GM06990 (cell line): ENCODE measurements at regions not wholly inside any gene's neighbourhood (a gene's known extent, or its start where the extent isn't known, plus 50 kb on each side); places are given as distances from the start of the nearest gene placed in this dataset.

Experiments
- DNase-seq: peaks from one replicate; pipeline ENCODE4 v3.0.0-alpha.2; 2011; ENCODE audit not compliant: insufficient read length; ENCODE audit errors: extremely low read depth
- H3K27me3 ChIP-seq: replicated peaks from 2 replicates; pipeline ENCODE4 v1.6.0; 2011; ENCODE audit warnings: low read length; ENCODE audit not compliant: control insufficient read depth, insufficient read depth
- H3K36me3 ChIP-seq: 2 replicates; pipeline ENCODE4 v1.5.1; 2011; ENCODE audit warnings: low read length; ENCODE audit not compliant: control insufficient read depth, insufficient read depth
- H3K4me3 ChIP-seq: replicated peaks from 2 replicates; pipeline ENCODE4 v1.5.1; 2011; ENCODE audit warnings: low read depth, mild to moderate bottlenecking, control low read depth, low read length
- TF ChIP-seq, protein P1 (sequence below): IDR thresholded peaks from 2 replicates; pipeline ENCODE4 v1.5.1; 2011; ENCODE audit warnings: low read length, control low read depth, mild to moderate bottlenecking, inconsistent platforms; ENCODE audit not compliant: insufficient read depth, poor library complexity, severe bottlenecking

DNA sequence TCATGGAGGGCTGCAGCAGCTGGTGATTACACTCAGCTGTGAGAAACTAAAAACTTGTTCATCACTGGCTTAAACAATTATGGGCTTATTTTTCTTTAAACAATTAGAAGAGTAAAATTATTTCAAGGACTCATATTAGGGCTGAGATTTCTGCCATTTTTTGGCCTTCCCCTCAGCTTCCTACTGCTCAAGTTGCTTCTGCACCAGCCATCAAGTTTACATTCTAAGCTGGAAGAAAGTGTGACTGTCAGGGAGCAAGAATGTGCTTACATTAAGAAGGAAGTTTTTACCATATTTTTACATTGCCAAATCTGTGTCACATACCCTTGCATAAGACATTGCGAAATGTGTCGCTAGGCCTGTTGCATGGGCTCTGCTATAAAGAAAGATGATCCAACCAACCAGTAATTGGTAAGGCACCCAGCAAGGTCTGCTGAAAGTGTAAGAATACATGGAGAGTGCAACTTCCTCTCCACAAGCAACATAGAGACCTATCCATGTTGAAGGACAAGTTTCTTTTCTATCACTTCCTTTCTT, 260.3 kb upstream of the CDH10 start:
- TF ChIP-seq, protein P1, sequence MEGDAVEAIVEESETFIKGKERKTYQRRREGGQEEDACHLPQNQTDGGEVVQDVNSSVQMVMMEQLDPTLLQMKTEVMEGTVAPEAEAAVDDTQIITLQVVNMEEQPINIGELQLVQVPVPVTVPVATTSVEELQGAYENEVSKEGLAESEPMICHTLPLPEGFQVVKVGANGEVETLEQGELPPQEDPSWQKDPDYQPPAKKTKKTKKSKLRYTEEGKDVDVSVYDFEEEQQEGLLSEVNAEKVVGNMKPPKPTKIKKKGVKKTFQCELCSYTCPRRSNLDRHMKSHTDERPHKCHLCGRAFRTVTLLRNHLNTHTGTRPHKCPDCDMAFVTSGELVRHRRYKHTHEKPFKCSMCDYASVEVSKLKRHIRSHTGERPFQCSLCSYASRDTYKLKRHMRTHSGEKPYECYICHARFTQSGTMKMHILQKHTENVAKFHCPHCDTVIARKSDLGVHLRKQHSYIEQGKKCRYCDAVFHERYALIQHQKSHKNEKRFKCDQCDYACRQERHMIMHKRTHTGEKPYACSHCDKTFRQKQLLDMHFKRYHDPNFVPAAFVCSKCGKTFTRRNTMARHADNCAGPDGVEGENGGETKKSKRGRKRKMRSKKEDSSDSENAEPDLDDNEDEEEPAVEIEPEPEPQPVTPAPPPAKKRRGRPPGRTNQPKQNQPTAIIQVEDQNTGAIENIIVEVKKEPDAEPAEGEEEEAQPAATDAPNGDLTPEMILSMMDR: no peak
- Histone ChIP-seq H3K36me3 (no peaks in the 10 kb centered on the region), H3K4me3 (no peak overlapping the region), H3K27me3 (no peaks in the 10 kb centered on the region)
- no peak for DNase-seq

DNA sequence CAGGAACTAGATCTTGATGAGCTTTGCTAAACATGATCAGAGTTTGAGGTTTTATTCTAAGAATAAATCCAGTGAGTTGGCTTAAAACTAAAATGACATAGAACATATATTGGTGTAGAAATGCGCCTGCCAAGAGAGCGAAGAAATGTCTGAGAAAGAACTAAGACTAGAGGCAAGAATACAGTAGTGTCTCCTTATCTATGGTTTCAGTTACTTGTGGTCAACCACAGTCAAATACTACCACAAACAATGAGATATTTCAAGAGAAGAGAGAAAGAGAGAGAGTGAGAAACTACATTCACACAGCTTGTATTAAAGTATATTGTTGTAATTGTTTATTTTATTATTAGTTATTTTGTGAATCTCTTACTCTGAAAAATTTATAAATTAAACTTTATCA, 254.4 kb upstream of the CDH10 start:
- H3K27me3 ChIP-seq: no peaks in the 10 kb centered on the region
- no peak overlapping the region for H3K4me3 ChIP-seq
- H3K36me3 ChIP-seq: no peaks in the 10 kb centered on the region
- no peak for DNase-seq
- TF ChIP-seq, protein P1: no peak

DNA sequence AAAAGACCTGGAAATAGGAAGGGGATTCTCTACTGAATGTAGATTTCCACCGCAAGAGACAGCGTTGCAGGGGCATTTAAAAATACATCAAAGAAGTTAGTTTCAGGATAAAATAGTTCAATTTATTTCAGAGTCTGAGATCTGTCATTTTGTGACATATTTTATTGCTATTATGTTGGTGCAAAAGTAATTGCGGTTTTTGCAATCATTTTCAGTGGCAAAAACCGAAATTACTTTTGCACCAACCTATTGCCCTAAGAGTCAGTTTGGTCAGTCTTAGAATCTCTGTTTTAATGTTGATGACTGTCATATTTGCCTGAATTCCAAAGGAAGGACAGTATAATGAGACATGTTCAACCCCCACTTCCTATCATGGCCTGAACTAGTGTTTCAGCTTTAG, 219.5 kb upstream of the CDH10 start:
- Histone ChIP-seq H3K36me3 (no peaks in the 10 kb centered on the region), H3K27me3 (no peaks in the 10 kb centered on the region)
- TF ChIP-seq, protein P1: no peak

DNA sequence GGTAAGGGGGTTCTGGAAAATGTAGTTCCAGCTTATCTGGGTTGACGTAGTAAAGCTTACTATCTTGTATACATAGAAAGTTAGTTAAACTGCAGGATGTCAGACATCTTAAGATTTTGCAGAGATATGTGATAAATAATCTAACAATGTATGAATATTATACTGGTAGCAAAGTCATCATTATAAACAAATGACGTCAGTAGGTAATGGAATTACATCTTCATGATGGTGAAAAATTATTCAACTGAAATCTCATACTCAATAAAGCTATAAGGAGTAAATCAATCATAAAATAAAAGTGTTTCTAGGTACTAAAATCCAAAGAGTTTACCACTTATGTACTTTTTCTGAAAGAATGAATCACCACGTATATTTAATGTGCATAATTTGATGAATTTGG, 217.3 kb upstream of the CDH10 start:
- TF ChIP-seq, protein P1: no peak
- H3K36me3 ChIP-seq: no peaks in the 10 kb centered on the region
- no peak for DNase-seq
- H3K27me3 ChIP-seq: no peaks in the 10 kb centered on the region
- no peak overlapping the region for H3K4me3 ChIP-seq

More for the DNA sequence above, 219.5 kb upstream of the CDH10 start:
- no peak overlapping the region for H3K4me3 ChIP-seq
- DNase-seq: no peak

DNA sequence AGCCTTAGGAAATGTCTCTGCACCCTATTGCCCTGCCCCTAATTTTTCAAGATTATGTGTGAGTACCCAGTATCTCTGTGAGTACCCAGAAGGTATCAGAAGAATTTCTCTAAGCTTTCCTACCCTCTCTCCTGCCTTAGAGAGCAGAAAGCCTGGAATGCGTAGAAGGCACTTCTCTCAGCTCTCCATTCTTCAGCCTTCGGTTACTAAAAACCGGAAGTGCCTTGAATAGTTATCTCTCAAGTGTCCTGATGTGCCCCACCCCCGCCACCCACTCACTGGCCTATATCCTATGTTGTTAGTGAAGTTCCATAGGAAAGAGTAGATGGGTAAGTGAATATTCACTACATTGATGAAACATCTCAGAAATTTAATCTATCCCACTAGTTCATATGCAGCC, 210.7 kb upstream of the CDH10 start:
- Histone ChIP-seq H3K4me3 (no peak overlapping the region), H3K27me3 (no peaks in the 10 kb centered on the region), H3K36me3 (no peaks in the 10 kb centered on the region)
- TF ChIP-seq, protein P1: no peak
- DNase-seq: no peak

DNA sequence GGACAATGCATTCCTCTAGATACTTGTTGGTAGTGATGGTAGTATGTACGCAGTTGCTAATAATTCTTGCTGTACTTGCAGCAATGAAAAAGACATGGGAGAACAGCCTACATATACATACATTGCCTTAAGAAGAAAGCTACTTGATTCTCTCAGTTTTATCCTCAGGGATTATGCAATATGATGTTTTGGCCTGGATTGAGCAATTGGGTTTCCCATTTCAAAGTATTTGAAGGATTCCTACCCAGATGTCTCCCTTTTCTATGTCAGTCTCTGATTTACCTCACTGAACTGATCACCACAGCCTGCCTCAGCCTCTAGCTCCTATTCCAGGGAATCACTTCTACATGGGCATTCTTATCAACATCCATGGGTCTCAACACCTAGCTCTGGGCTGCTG, 210.1 kb upstream of the CDH10 start:
- no peak for DNase-seq
- no peaks in the 10 kb centered on the region for H3K27me3 ChIP-seq
- TF ChIP-seq, protein P1: no peak

More for the DNA sequence above, 210.1 kb upstream of the CDH10 start:
- H3K4me3 ChIP-seq: no peak overlapping the region
- no peaks in the 10 kb centered on the region for H3K36me3 ChIP-seq
